ENCODE measurements at regions not wholly inside any gene's neighbourhood (a gene's known extent, or its start where the extent isn't known, plus 50 kb on each side); places are given as distances from the start of the nearest gene placed in this dataset.

DNA sequence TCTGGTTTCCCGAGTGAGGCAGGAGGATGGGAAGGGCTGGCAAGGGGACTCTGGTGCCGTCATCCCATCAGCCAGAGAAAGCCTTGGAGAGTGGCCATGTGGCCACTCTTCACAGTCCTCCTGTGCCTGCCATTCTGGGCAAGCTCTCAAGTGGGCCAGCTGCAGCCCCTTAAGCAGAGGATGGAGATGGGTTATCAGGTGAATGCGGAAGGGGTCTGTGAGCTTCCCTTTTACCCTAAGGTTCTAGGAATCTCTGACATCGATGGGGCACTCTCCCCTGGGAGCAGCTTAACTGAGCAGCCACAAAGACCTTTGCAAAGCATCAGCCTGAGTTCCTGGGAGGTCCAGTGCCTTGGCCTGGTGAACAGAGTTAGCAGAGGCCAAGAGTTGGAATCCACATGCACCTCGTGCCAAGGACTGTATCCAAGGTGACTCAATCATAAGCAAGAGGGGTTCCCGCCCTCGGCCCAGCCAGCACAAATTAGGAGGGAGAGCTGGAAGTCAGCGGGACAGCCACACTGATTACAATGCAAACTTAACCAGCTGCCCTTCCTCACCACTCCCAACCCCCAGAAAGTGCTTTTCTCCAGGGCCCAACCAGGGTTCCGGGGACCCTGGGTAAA is 193.6 kb downstream of the BUD13 start:
- TF ChIP-seq RFX5 (IDR thresholded peaks at IDR 0.05) (no peak), ATOH8 (CRISPR knock-in tag; IDR thresholded peaks at IDR 0.05; ENCODE audit: low read depth) (no peak), ELK1 (IDR thresholded peaks at IDR 0.05; ENCODE audit: low read depth, low read length) (no peak), NR3C1 (IDR thresholded peaks at IDR 0.05) (no peak), TFCP2L1 (CRISPR knock-in tag; IDR thresholded peaks at IDR 0.05) (no peak), HOXB13 (CRISPR knock-in tag; IDR thresholded peaks at IDR 0.05; ENCODE audit: low read depth) (no peak), BHLHE40 (IDR thresholded peaks at IDR 0.05; ENCODE audit: low read depth, low read length) (no peak), HOXB5 (CRISPR knock-in tag; IDR thresholded peaks at IDR 0.05) (no peak), ZFP36 (IDR thresholded peaks at IDR 0.05; ENCODE audit: borderline replicate concordance, partially characterized antibody) (no peak), ZSCAN20 (CRISPR knock-in tag; IDR thresholded peaks at IDR 0.05) (no peak), PHF8 (IDR thresholded peaks at IDR 0.05; ENCODE audit: borderline replicate concordance, low read depth) (no peak), MYC (IDR thresholded peaks at IDR 0.05; ENCODE audit: borderline replicate concordance, low read length) (no peak), KDM1A (IDR thresholded peaks at IDR 0.05; ENCODE audit: low read depth) (no peak), ESRRA (IDR thresholded peaks at IDR 0.05; ENCODE audit: borderline replicate concordance, low read length) (no peak), EP300 (IDR thresholded peaks at IDR 0.05) (no peak)
- TF ChIP-seq, protein P1, sequence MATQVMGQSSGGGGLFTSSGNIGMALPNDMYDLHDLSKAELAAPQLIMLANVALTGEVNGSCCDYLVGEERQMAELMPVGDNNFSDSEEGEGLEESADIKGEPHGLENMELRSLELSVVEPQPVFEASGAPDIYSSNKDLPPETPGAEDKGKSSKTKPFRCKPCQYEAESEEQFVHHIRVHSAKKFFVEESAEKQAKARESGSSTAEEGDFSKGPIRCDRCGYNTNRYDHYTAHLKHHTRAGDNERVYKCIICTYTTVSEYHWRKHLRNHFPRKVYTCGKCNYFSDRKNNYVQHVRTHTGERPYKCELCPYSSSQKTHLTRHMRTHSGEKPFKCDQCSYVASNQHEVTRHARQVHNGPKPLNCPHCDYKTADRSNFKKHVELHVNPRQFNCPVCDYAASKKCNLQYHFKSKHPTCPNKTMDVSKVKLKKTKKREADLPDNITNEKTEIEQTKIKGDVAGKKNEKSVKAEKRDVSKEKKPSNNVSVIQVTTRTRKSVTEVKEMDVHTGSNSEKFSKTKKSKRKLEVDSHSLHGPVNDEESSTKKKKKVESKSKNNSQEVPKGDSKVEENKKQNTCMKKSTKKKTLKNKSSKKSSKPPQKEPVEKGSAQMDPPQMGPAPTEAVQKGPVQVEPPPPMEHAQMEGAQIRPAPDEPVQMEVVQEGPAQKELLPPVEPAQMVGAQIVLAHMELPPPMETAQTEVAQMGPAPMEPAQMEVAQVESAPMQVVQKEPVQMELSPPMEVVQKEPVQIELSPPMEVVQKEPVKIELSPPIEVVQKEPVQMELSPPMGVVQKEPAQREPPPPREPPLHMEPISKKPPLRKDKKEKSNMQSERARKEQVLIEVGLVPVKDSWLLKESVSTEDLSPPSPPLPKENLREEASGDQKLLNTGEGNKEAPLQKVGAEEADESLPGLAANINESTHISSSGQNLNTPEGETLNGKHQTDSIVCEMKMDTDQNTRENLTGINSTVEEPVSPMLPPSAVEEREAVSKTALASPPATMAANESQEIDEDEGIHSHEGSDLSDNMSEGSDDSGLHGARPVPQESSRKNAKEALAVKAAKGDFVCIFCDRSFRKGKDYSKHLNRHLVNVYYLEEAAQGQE (IDR thresholded peaks at IDR 0.05), result no peak
- TF ChIP-seq, protein P2, sequence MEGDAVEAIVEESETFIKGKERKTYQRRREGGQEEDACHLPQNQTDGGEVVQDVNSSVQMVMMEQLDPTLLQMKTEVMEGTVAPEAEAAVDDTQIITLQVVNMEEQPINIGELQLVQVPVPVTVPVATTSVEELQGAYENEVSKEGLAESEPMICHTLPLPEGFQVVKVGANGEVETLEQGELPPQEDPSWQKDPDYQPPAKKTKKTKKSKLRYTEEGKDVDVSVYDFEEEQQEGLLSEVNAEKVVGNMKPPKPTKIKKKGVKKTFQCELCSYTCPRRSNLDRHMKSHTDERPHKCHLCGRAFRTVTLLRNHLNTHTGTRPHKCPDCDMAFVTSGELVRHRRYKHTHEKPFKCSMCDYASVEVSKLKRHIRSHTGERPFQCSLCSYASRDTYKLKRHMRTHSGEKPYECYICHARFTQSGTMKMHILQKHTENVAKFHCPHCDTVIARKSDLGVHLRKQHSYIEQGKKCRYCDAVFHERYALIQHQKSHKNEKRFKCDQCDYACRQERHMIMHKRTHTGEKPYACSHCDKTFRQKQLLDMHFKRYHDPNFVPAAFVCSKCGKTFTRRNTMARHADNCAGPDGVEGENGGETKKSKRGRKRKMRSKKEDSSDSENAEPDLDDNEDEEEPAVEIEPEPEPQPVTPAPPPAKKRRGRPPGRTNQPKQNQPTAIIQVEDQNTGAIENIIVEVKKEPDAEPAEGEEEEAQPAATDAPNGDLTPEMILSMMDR (IDR thresholded peaks at IDR 0.05), result no peak
- TF ChIP-seq, protein P3, sequence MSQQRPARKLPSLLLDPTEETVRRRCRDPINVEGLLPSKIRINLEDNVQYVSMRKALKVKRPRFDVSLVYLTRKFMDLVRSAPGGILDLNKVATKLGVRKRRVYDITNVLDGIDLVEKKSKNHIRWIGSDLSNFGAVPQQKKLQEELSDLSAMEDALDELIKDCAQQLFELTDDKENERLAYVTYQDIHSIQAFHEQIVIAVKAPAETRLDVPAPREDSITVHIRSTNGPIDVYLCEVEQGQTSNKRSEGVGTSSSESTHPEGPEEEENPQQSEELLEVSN (IDR thresholded peaks at IDR 0.05; ENCODE audit: borderline replicate concordance, low read depth), result no peak
- TF ChIP-seq, protein P4, sequence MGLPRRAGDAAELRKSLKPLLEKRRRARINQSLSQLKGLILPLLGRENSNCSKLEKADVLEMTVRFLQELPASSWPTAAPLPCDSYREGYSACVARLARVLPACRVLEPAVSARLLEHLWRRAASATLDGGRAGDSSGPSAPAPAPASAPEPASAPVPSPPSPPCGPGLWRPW (IDR thresholded peaks at IDR 0.05), result no peak
- no peaks in the 10 kb centered on the region for H3K4me1 ChIP-seq
- DNase-seq (ENCODE audit: low read depth in 1 of 2, low spot score in 1 of 2) (no peak), ATAC-seq (no peak), FAIRE-seq (no peak)
- no peak overlapping the region for H3K4me2 ChIP-seq
- CTCF ChIA-PET, result no interaction called here
- no peaks in the 10 kb centered on the region for H3K9me3 ChIP-seq
- POLR2A ChIA-PET, result no interaction called here
- no peak overlapping the region for H3K4me3 ChIP-seq
- H3K27ac ChIP-seq, result no peak overlapping the region
- WGBS (ENCODE audit: missing lambda C conversion rate), result 33% methylated on average over 8 of the region's 9 CpGs
